ENCODE measurements at regions not wholly inside any gene's neighbourhood (a gene's known extent, or its start where the extent isn't known, plus 50 kb on each side); places are given as distances from the start of the nearest gene placed in this dataset.

DNA sequence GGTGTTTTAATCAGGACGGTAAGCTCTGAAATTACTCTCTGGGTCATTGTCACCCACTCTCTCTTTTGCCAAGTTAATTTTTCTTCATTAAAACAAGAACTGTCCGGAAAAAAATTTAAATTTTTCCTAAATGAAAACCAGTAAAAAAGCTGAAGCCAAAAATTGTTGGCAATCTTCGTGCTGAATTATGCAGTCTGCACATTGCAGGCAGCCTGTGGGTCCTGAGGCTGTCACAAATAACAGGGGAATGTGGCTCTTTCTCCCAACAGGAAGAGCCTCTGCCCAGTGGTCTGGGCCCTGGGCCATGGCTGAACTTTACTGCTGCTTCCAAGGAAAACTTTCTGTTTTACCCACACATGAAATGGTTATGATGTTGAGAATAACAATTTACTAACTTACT is 153.9 kb upstream of the SPAG17 start:
- TF ChIP-seq, protein P1, sequence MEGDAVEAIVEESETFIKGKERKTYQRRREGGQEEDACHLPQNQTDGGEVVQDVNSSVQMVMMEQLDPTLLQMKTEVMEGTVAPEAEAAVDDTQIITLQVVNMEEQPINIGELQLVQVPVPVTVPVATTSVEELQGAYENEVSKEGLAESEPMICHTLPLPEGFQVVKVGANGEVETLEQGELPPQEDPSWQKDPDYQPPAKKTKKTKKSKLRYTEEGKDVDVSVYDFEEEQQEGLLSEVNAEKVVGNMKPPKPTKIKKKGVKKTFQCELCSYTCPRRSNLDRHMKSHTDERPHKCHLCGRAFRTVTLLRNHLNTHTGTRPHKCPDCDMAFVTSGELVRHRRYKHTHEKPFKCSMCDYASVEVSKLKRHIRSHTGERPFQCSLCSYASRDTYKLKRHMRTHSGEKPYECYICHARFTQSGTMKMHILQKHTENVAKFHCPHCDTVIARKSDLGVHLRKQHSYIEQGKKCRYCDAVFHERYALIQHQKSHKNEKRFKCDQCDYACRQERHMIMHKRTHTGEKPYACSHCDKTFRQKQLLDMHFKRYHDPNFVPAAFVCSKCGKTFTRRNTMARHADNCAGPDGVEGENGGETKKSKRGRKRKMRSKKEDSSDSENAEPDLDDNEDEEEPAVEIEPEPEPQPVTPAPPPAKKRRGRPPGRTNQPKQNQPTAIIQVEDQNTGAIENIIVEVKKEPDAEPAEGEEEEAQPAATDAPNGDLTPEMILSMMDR (IDR thresholded peaks at IDR 0.05): no peak
- TF ChIP-seq EP300 (IDR thresholded peaks at IDR 0.05): no peak
